GM23338 (cell line): ENCODE measurements at regions not wholly inside any gene's neighbourhood (a gene's known extent, or its start where the extent isn't known, plus 50 kb on each side); places are given as distances from the start of the nearest gene placed in this dataset.
A peak's percentile ranks its signal among the peaks of the same experiment; 100 is the strongest.

Experiments
- ATAC-seq: fragments of 200-7000 bp; cut with Tn5 transposase; 3 replicates; pipeline ENCODE4 v1.9.1; 2020
- DNase-seq: peaks from one replicate; pipeline ENCODE4 v3.0.0-alpha.2; 2015; ENCODE audit warnings: low spot score
- H2AFZ ChIP-seq: fragments of 200-600 bp; sonication (generic); 2 replicates; pipeline ENCODE4 v1.8.0; 2016; ENCODE audit warnings: antibody characterized with exemption, mild to moderate bottlenecking, moderate library complexity
- H3F3A ChIP-seq: fragments of 200-600 bp; sonication (generic); replicated peaks from 2 replicates; pipeline ENCODE4 v1.8.0; 2017; ENCODE audit warnings: antibody characterized with exemption, mixed run types, low read depth
- H3K27ac ChIP-seq: fragments of 200-600 bp; sonication (generic); 2 replicates; pipeline ENCODE4 v1.6.1; 2016; ENCODE audit warnings: low read depth
- H3K27me3 ChIP-seq: fragments of 200-600 bp; sonication (generic); 2 replicates; pipeline ENCODE4 v1.8.0; 2016; ENCODE audit warnings: mild to moderate bottlenecking, mixed run types, moderate library complexity; ENCODE audit not compliant: insufficient read depth
- H3K36me3 ChIP-seq: fragments of 200-600 bp; sonication (generic); 2 replicates; pipeline ENCODE4 v1.8.0; 2016; ENCODE audit warnings: mild to moderate bottlenecking; ENCODE audit not compliant: insufficient read depth
- H3K4me1 ChIP-seq: fragments of 200-600 bp; sonication (generic); 2 replicates; pipeline ENCODE4 v1.8.0; 2016; ENCODE audit warnings: mild to moderate bottlenecking, moderate library complexity; ENCODE audit not compliant: insufficient read depth
- H3K4me2 ChIP-seq: fragments of 200-600 bp; sonication (generic); 2 replicates; pipeline ENCODE4 v1.7.1; 2017; ENCODE audit warnings: mixed run types
- H3K4me3 ChIP-seq: fragments of 200-600 bp; sonication (generic); 2 replicates; pipeline ENCODE4 v1.6.1; 2016; ENCODE audit warnings: mixed run types
- H3K79me2 ChIP-seq: fragments of 200-600 bp; sonication (generic); replicated peaks from 2 replicates; pipeline ENCODE4 v1.8.0; 2017; ENCODE audit warnings: mild to moderate bottlenecking; ENCODE audit not compliant: insufficient read depth
- H3K9me2 ChIP-seq: fragments of 200-600 bp; sonication (generic); 2 replicates; pipeline ENCODE4 v1.8.0; 2017; ENCODE audit not compliant: insufficient read depth
- H4K20me1 ChIP-seq: fragments of 200-600 bp; sonication (generic); replicated peaks from 2 replicates; pipeline ENCODE4 v1.8.0; 2017; ENCODE audit warnings: mild to moderate bottlenecking; ENCODE audit not compliant: insufficient read depth
- H3K27ac Mint-ChIP-seq: 2 replicates; pipeline ENCODE4 v1.8.0; 2020; ENCODE audit warnings: inconsistent platforms, mild to moderate bottlenecking, moderate library complexity, mixed read lengths
- H3K27me3 Mint-ChIP-seq: 3 replicates; pipeline ENCODE4 v1.8.0; 2022; ENCODE audit warnings: low read depth, mild to moderate bottlenecking, moderate library complexity, mixed read lengths, inconsistent platforms; ENCODE audit not compliant: insufficient read depth, poor library complexity
- H3K36me3 Mint-ChIP-seq: 3 replicates; pipeline ENCODE4 v1.8.0; 2021; ENCODE audit warnings: low read depth, mild to moderate bottlenecking, inconsistent platforms, moderate library complexity, mixed read lengths
- H3K4me1 Mint-ChIP-seq: 3 replicates; pipeline ENCODE4 v1.8.0; 2020; ENCODE audit warnings: mild to moderate bottlenecking, inconsistent platforms, mixed read lengths
- H3K4me3 Mint-ChIP-seq: 3 replicates; pipeline ENCODE4 v1.8.0; 2021; ENCODE audit warnings: moderate library complexity, mild to moderate bottlenecking, inconsistent platforms, mixed read lengths
- H3K9me3 Mint-ChIP-seq: 3 replicates; pipeline ENCODE4 v1.8.0; 2020; ENCODE audit warnings: moderate library complexity, mild to moderate bottlenecking, inconsistent platforms, mixed read lengths
- ETS1 ChIP-seq: IDR thresholded peaks from 2 replicates; pipeline ENCODE4 v1.6.1; 2016; ENCODE audit warnings: antibody characterized with exemption
- EZH2 ChIP-seq: fragments of 200-600 bp; sonication (generic); IDR thresholded peaks from one replicate; pipeline ENCODE4 v1.8.0; 2017; ENCODE audit warnings: antibody characterized with exemption, mild to moderate bottlenecking, low read depth; ENCODE audit not compliant: unreplicated experiment
- JUNB ChIP-seq: IDR thresholded peaks from one replicate; pipeline ENCODE4 v1.6.1; 2016; ENCODE audit warnings: antibody characterized with exemption; ENCODE audit not compliant: unreplicated experiment
- NANOG ChIP-seq: IDR thresholded peaks from 2 replicates; pipeline ENCODE4 v1.6.1; 2016; ENCODE audit warnings: antibody characterized with exemption, borderline replicate concordance
- TF ChIP-seq, protein P1 (sequence below): IDR thresholded peaks from one replicate; pipeline ENCODE4 v1.6.1; 2018; ENCODE audit warnings: antibody characterized with exemption; ENCODE audit not compliant: unreplicated experiment
- TF ChIP-seq, protein P2 (sequence below), 2 experiments: fragments of 200-600 bp in 1 of 2; sonication (generic) in 1 of 2; conservative IDR thresholded peaks; 2 replicates each; pipeline versions ENCODE4 v1.5.1 to v1.6.1; 2016 to 2017; ENCODE audit warnings: antibody characterized with exemption in 2 of 2, low read depth in 2 of 2, mild to moderate bottlenecking in 2 of 2, moderate library complexity in 1 of 2

DNA sequence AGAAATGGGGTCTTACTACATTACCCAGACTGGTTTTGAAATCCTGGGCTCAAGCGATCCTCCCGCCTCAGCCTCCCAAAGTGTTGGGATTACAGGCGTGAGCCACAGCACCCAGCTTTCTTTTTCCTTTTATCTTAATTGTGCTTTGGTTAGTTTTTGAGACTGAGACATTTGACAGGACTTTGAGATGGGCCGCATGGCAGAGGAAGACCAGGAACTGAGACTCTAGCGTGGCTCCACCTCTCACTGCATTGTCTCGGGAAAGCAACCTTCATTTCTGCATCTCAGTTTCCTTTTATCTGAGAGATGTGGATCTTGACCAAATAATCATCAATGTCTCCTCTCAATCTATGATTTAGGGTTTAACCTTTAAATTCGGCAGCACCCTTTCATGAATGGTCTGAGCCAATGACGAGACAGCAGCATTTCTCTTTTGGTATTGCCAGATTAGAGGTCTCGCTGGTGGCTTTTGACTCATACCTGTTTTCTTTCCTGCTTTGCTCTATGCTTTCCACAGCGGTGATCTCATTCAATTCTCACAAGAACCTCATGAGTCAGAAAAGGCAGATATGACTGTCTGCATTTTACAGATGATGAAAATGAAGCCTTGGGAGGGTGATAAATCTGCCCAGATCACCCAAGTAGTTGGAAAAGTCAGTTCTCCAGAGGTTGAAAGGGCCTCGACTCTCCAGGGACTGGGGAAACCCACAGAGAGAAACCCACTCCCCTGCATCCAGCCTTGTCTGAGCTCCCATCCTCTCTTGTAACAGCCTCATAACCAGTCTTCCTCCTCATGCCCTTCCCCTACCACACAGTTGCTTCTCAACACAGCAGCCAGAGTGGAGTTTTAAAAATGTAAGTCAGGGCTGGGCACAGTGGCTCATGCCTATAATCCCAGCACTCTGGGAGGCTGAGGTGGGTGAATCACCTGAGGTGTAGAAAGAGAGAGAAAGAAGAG lies 84.8 kb upstream of the FOXB1 start:
- peaks cover 6% of the 10 kb centered on the region for H3K27me3 Mint-ChIP-seq
- ATAC-seq (no peak), DNase-seq (no peak)
- Histone ChIP-seq H3K79me2 (no peaks in the 10 kb centered on the region), H3K4me2 (no peak overlapping the region), H3K4me3 (no peak overlapping the region), H3K27me3 (no peaks in the 10 kb centered on the region), H3K9me2 (no peaks in the 10 kb centered on the region), H2AFZ (peak overlapping the region; percentile 16; the same call in 1 of the 2 replicates), H4K20me1 (no peaks in the 10 kb centered on the region), H3K27ac (no peak overlapping the region), H3F3A (no peaks in the 10 kb centered on the region), H3K4me1 (peaks cover 18% of the 10 kb centered on the region), H3K36me3 (no peaks in the 10 kb centered on the region)
- H3K27ac Mint-ChIP-seq: no peak overlapping the region
- H3K4me3 Mint-ChIP-seq: no peak overlapping the region
- TF ChIP-seq JUNB (no peak), ETS1 (no peak), NANOG (no peak)
- no peaks in the 10 kb centered on the region for H3K36me3 Mint-ChIP-seq
- peaks cover 26% of the 10 kb centered on the region for H3K4me1 Mint-ChIP-seq
- no peaks in the 10 kb centered on the region for H3K9me3 Mint-ChIP-seq

- no peaks in the 10 kb centered on the region for H3F3A ChIP-seq
- H3K27ac Mint-ChIP-seq: no peak overlapping the region
- no peaks in the 10 kb centered on the region for H3K36me3 ChIP-seq
- no peaks in the 10 kb centered on the region for H3K27me3 ChIP-seq
- peak; percentile 100 for ATAC-seq
- peaks cover 6% of the 10 kb centered on the region for H3K27me3 Mint-ChIP-seq
- H3K4me2 ChIP-seq: no peak overlapping the region
- peaks cover 35% of the 10 kb centered on the region for H3K4me1 Mint-ChIP-seq
- no peak overlapping the region for H3K4me3 Mint-ChIP-seq
- DNase-seq: peak; percentile 95
- peaks cover 21% of the 10 kb centered on the region for H3K4me1 ChIP-seq
- no peak overlapping the region for H3K4me3 ChIP-seq
- no peaks in the 10 kb centered on the region for H3K9me2 ChIP-seq
- H3K9me3 Mint-ChIP-seq: no peaks in the 10 kb centered on the region
- no peaks in the 10 kb centered on the region for H3K79me2 ChIP-seq
- H2AFZ ChIP-seq: peak overlapping the region; percentile 40; the same call in 1 of the 2 replicates
- H4K20me1 ChIP-seq: no peaks in the 10 kb centered on the region
- TF ChIP-seq EZH2: no peak
- TF ChIP-seq, protein P1, sequence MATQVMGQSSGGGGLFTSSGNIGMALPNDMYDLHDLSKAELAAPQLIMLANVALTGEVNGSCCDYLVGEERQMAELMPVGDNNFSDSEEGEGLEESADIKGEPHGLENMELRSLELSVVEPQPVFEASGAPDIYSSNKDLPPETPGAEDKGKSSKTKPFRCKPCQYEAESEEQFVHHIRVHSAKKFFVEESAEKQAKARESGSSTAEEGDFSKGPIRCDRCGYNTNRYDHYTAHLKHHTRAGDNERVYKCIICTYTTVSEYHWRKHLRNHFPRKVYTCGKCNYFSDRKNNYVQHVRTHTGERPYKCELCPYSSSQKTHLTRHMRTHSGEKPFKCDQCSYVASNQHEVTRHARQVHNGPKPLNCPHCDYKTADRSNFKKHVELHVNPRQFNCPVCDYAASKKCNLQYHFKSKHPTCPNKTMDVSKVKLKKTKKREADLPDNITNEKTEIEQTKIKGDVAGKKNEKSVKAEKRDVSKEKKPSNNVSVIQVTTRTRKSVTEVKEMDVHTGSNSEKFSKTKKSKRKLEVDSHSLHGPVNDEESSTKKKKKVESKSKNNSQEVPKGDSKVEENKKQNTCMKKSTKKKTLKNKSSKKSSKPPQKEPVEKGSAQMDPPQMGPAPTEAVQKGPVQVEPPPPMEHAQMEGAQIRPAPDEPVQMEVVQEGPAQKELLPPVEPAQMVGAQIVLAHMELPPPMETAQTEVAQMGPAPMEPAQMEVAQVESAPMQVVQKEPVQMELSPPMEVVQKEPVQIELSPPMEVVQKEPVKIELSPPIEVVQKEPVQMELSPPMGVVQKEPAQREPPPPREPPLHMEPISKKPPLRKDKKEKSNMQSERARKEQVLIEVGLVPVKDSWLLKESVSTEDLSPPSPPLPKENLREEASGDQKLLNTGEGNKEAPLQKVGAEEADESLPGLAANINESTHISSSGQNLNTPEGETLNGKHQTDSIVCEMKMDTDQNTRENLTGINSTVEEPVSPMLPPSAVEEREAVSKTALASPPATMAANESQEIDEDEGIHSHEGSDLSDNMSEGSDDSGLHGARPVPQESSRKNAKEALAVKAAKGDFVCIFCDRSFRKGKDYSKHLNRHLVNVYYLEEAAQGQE: no peak
- no peak for TF ChIP-seq ETS1
- TF ChIP-seq, protein P2, sequence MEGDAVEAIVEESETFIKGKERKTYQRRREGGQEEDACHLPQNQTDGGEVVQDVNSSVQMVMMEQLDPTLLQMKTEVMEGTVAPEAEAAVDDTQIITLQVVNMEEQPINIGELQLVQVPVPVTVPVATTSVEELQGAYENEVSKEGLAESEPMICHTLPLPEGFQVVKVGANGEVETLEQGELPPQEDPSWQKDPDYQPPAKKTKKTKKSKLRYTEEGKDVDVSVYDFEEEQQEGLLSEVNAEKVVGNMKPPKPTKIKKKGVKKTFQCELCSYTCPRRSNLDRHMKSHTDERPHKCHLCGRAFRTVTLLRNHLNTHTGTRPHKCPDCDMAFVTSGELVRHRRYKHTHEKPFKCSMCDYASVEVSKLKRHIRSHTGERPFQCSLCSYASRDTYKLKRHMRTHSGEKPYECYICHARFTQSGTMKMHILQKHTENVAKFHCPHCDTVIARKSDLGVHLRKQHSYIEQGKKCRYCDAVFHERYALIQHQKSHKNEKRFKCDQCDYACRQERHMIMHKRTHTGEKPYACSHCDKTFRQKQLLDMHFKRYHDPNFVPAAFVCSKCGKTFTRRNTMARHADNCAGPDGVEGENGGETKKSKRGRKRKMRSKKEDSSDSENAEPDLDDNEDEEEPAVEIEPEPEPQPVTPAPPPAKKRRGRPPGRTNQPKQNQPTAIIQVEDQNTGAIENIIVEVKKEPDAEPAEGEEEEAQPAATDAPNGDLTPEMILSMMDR (conservative IDR thresholded peaks at IDR 0.05; ENCODE audit: low read depth in 2 of 2): peak; percentile 83 to 92
- H3K36me3 Mint-ChIP-seq: no peaks in the 10 kb centered on the region
- H3K27ac ChIP-seq: no peak overlapping the region
Observed at GRCh38 chr15:59917504-59918157, 86.5 kb upstream of the FOXB1 start.
